KMS-11 (cell line): ENCODE measurements at regions not wholly inside any gene's neighbourhood (a gene's known extent, or its start where the extent isn't known, plus 50 kb on each side); places are given as distances from the start of the nearest gene placed in this dataset.

Experiments
- H2AFZ ChIP-seq: fragments of 200-600 bp; sonication (generic); 2 replicates; pipeline ENCODE4 v1.6.1; 2016; ENCODE audit warnings: antibody characterized with exemption, mixed run types, low read depth
- H3K27ac ChIP-seq: fragments of 200-600 bp; sonication (generic); 2 replicates; pipeline ENCODE4 v1.6.1; 2016; ENCODE audit warnings: mild to moderate bottlenecking, mixed run types
- H3K27me3 ChIP-seq: fragments of 200-600 bp; sonication (generic); 2 replicates; pipeline ENCODE4 v1.6.1; 2017; ENCODE audit warnings: mild to moderate bottlenecking, low read depth, mixed run types, moderate library complexity; ENCODE audit not compliant: insufficient read depth
- H3K36me3 ChIP-seq: fragments of 200-600 bp; sonication (generic); 2 replicates; pipeline ENCODE4 v1.6.1; 2017; ENCODE audit warnings: mild to moderate bottlenecking, mixed run types; ENCODE audit not compliant: insufficient read depth
- H3K4me1 ChIP-seq: fragments of 200-600 bp; sonication (generic); 2 replicates; pipeline ENCODE4 v1.6.1; 2016; ENCODE audit warnings: mild to moderate bottlenecking, low read depth, mixed run types; ENCODE audit not compliant: poor library complexity, severe bottlenecking
- H3K4me2 ChIP-seq: fragments of 200-600 bp; sonication (generic); 2 replicates; pipeline ENCODE4 v1.7.0; 2016; ENCODE audit warnings: mild to moderate bottlenecking, mixed run types
- H3K4me3 ChIP-seq: fragments of 200-600 bp; sonication (generic); IDR thresholded peaks from 2 replicates; pipeline ENCODE4 v1.6.1; 2017; ENCODE audit warnings: low read depth, low read length, mixed read lengths; ENCODE audit not compliant: insufficient read depth
- H3K79me2 ChIP-seq: fragments of 200-600 bp; sonication (generic); 2 replicates; pipeline ENCODE4 v1.6.1; 2016; ENCODE audit warnings: low read depth, mixed run types; ENCODE audit not compliant: insufficient read depth
- H3K9ac ChIP-seq: fragments of 200-600 bp; sonication (generic); 2 replicates; pipeline ENCODE4 v1.6.1; 2016; ENCODE audit warnings: mild to moderate bottlenecking, mixed run types
- H4K20me1 ChIP-seq: fragments of 200-600 bp; sonication (generic); 2 replicates; pipeline ENCODE4 v1.6.1; 2016; ENCODE audit warnings: mild to moderate bottlenecking, mixed run types; ENCODE audit not compliant: insufficient read depth
- CTCF ChIP-seq: fragments of 200-600 bp; sonication (generic); conservative IDR thresholded peaks from 2 replicates; pipeline ENCODE4 v1.6.1; 2017; ENCODE audit warnings: low read depth, mild to moderate bottlenecking, antibody characterized with exemption, low read length, moderate library complexity, mixed read lengths

GRCh38 chr5:6260846-6261245 is 117.5 kb downstream of the MED10 start:
- no peak for TF ChIP-seq CTCF
- no peak overlapping the region for H3K9ac ChIP-seq
- no peak overlapping the region for H2AFZ ChIP-seq
- no peaks in the 10 kb centered on the region for H3K27me3 ChIP-seq
- H3K27ac ChIP-seq, result no peak overlapping the region
- no peaks in the 10 kb centered on the region for H3K4me1 ChIP-seq
- no peaks in the 10 kb centered on the region for H3K36me3 ChIP-seq
- H4K20me1 ChIP-seq, result no peaks in the 10 kb centered on the region
- H3K4me3 ChIP-seq, result no peak overlapping the region
- H3K79me2 ChIP-seq, result no peaks in the 10 kb centered on the region
- no peak overlapping the region for H3K4me2 ChIP-seq

GRCh38 chr5:6256901-6257300 is 121.4 kb downstream of the MED10 start:
- no peak for TF ChIP-seq CTCF

GRCh38 chr5:6255956-6256355 is 122.4 kb downstream of the MED10 start:
- Histone ChIP-seq H4K20me1 (no peaks in the 10 kb centered on the region), H3K36me3 (no peaks in the 10 kb centered on the region), H3K9ac (no peak overlapping the region), H3K27me3 (no peaks in the 10 kb centered on the region), H3K4me3 (no peak overlapping the region), H3K27ac (no peak overlapping the region), H3K79me2 (no peaks in the 10 kb centered on the region), H3K4me2 (no peak overlapping the region), H3K4me1 (no peaks in the 10 kb centered on the region), H2AFZ (no peak overlapping the region)
- no peak for TF ChIP-seq CTCF

More at GRCh38 chr5:6256901-6257300, 121.4 kb downstream of the MED10 start:
- Histone ChIP-seq H3K27me3 (no peaks in the 10 kb centered on the region), H3K4me1 (no peaks in the 10 kb centered on the region), H3K9ac (no peak overlapping the region), H3K4me2 (no peak overlapping the region), H3K27ac (no peak overlapping the region), H2AFZ (no peak overlapping the region), H3K36me3 (no peaks in the 10 kb centered on the region), H3K4me3 (no peak overlapping the region), H4K20me1 (no peaks in the 10 kb centered on the region), H3K79me2 (no peaks in the 10 kb centered on the region)

GRCh38 chr5:6253846-6254245 is 124.5 kb downstream of the MED10 start:
- no peak for TF ChIP-seq CTCF
- Histone ChIP-seq H3K27ac (no peak overlapping the region), H3K9ac (no peak overlapping the region), H3K4me2 (no peak overlapping the region), H3K4me1 (no peaks in the 10 kb centered on the region), H3K4me3 (no peak overlapping the region), H3K36me3 (no peaks in the 10 kb centered on the region), H3K27me3 (no peaks in the 10 kb centered on the region), H3K79me2 (no peaks in the 10 kb centered on the region), H4K20me1 (no peaks in the 10 kb centered on the region), H2AFZ (no peak overlapping the region)
